ENCODE measurements at regions not wholly inside any gene's neighbourhood (a gene's known extent, or its start where the extent isn't known, plus 50 kb on each side); places are given as distances from the start of the nearest gene placed in this dataset.

- TF ChIP-seq JUND (IDR thresholded peaks at IDR 0.05; ENCODE audit: low read depth, low read length) (no peak), RBBP5 (conservative IDR thresholded peaks at IDR 0.05) (no peak), RB1 (IDR thresholded peaks at IDR 0.05; ENCODE audit: borderline replicate concordance) (no peak), CHD1 (IDR thresholded peaks at IDR 0.05; ENCODE audit: low read depth, low read length) (no peak), SREBF1 (IDR thresholded peaks at IDR 0.05; ENCODE audit: low read length) (no peak), HDAC2 (IDR thresholded peaks at IDR 0.05) (no peak), SREBF2 (IDR thresholded peaks at IDR 0.05; ENCODE audit: low read length) (no peak), HSF1 (IDR thresholded peaks at IDR 0.05; ENCODE audit: low read depth, low read length) (no peak), HCFC1 (IDR thresholded peaks at IDR 0.05; ENCODE audit: low read length) (no peak), POU2F2 (IDR thresholded peaks at IDR 0.05; ENCODE audit: borderline replicate concordance, low read depth, low read length) (no peak), JUNB (IDR thresholded peaks at IDR 0.05) (no peak), MEF2B (IDR thresholded peaks at IDR 0.05; ENCODE audit: partially characterized antibody, poor library complexity, severe bottlenecking) (no peak), POLR2AphosphoS5 (IDR thresholded peaks at IDR 0.05; ENCODE audit: low read length) (no peak), ZNF592 (IDR thresholded peaks at IDR 0.05) (no peak)
- Histone ChIP-seq H3K36me3 (ENCODE audit: control insufficient read depth in 2 of 2, insufficient read depth in 2 of 2, low read length in 1 of 2) (no peaks in the 10 kb centered on the region), H3K27me3 (replicated peaks in 1 of 2; ENCODE audit: control insufficient read depth in 2 of 2, insufficient read depth in 2 of 2, low read length in 1 of 2) (no peaks in the 10 kb centered on the region), H3K9ac (ENCODE audit: control insufficient read depth, insufficient read depth, low read length) (no peak overlapping the region), H4K20me1 (ENCODE audit: control insufficient read depth, insufficient read depth) (no peaks in the 10 kb centered on the region), H3K27ac (ENCODE audit: control insufficient read depth, insufficient read depth) (no peak overlapping the region), H3K9me3 (replicated peaks; ENCODE audit: control insufficient read depth, insufficient read depth, low read length) (no peaks in the 10 kb centered on the region; the same call in 1 of the 3 replicates), H3K4me2 (ENCODE audit: control insufficient read depth, insufficient read depth) (no peak overlapping the region), H3K79me2 (ENCODE audit: control insufficient read depth, insufficient read depth, low read length) (no peaks in the 10 kb centered on the region), H3K4me1 (ENCODE audit: control insufficient read depth, insufficient read depth, low read length) (no peaks in the 10 kb centered on the region), H2AFZ (ENCODE audit: control insufficient read depth, low read depth, low read length) (no peak overlapping the region), H3K4me3 (no peak overlapping the region)
- DNase-seq (ENCODE audit: low read depth, low spot score): no peak
- 71% methylated on average over 1 of the region's 1 CpG for WGBS (ENCODE audit: insufficient coverage, insufficient replicate concordance, low lambda C conversion rate, missing lambda C conversion rate)
- SMC1A ChIA-PET (ENCODE audit: uncharacterized antibody, unreplicated experiment): no interaction called here
- POLR2A ChIA-PET: no interaction called here
- RAD21 ChIA-PET (ENCODE audit: unreplicated experiment): no interaction called here
- no TSS peak for BruUV-seq (replicated peaks)
- FAIRE-seq: no peak
- in situ Hi-C loops (cut with MboI): no loop called here
- intact Hi-C loops (cut with micrococcal nuclease; ENCODE audit: unreplicated experiment): no loop called here
- no peak for ATAC-seq
- CTCF ChIA-PET: no interaction called here
Measured at GRCh38 chrX:78527818-78528217, 131.3 kb downstream of the RTL3 start.
